Right forelimb (tissue), 1 donor: ENCODE measurements at regions not wholly inside any gene's neighbourhood (a gene's known extent, or its start where the extent isn't known, plus 50 kb on each side); places are given as distances from the start of the nearest gene placed in this dataset.
A peak's percentile ranks its signal among the peaks of the same experiment; 100 is the strongest.

Experiments
- DNase-seq: peaks from one replicate; pipeline ENCODE4 v3.0.0-alpha.2; 2018

DNA sequence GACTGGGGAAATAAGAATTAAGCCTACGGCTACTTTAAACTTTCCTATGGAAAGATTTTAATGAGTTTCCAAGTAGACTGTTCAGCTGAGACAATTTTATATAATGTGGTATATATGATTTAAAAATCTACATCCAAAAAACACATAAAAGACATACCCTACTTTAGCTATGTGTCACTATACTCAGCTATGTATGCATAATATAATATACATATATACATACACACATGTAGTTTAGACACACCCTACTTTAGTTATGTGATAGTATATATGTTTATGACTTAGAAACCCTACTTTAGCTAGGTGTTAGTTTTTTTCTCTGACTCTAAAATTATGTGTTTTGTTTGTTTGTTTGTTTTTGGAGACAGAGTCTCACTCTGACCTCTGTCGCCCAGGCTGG, 100.5 kb upstream of the DAB2 start:
- no peak for DNase-seq

DNA sequence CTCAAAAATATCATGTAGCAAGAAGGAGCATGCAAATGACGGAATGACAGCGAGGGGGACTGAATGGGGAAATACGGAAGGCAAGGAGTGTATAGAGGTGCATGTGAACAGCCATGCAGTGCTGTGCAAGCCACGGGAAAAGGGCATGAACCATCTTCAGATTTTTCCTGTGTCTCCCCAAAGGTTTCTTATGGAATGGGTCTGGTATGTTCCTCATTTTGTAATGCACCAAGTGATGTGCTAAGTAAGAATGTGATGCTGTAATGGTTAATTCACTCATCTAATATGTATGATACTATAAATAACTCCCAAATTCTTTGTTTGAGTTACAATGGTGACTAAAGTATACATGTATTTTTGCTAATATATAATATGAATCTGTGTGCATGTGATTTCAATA, 99.0 kb upstream of the DAB2 start:
- DNase-seq, result no peak

DNA sequence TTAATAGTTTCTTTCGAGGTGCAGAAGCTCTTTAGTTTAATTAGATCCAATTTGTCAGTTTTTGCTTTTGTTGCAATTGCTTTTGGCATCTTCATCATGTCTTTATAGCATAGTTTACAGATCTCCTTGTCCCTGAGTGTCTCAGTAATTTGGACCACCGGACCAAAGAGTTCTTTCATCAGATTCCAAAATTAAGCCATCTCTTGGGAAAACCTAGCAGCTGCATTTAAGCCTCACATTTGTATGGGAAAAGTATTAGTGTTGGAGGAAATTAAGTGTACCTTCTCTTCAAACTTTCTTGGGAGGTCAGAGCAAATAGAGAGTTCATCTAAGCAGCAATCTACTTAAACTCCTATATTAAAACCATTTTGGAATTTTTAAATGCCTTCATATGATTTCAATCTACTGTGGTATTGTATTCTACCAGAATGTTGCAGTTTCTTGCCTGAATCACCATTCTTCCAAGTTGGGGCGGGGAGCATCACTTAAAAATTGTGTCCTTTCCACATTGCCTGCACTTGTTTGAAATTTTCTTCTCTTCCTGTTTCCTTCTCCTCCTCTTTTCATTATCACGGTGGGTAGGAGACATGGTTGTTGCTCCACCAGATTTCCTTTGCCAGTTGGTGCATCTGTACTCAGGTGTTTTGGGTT, 97.3 kb upstream of the DAB2 start:
- no peak for DNase-seq

DNA sequence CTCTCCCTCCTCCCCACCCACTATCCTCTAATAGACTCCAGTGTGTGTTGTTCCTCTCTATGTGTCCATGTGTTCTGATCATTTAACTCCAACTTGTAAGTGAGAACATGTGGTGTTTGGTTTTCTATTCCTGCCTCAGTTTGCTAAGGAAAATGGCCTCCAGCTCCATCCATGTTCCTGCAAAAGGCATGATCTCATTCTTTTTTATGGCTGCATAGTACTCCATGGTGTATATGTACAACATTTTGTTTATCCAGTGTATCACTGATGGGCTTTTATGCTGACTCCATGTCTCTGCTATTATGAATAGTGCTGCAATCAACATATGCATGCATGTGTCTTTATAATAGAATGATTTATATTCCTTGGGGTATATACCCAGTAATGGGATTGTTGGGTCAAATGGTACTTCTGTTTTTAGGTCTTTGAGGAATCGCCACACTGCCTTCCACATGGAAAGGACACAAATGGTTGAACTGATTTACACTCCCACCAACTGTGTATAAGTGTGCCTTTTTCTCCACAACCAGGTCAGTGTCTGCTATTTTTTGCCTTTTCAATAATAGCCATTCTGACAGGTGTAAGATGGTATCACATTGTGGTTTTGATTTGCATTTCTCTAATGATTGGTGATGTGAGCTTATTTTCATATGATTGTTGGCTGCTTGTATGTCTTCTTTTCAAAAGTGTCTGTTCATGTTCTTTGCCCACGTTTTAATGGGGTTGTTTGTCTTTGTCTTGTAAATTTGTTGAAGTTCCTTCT, 96.5 kb upstream of the DAB2 start:
- DNase-seq, result no peak

DNA sequence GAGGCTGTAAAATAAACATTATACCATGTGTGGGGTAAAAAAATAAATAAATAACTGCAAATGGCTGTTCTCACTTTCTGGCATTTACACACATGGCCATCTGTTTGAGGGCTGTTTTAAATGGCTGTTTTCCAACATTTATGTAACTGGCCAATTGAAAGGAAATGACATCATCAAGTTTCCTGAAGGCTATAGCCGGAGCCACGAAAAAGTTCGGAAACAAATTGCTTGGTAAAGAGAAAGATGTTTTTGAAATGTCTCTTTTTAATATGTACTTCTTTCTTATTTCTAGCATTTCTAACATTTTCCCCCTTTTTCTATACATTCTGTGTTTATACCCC, 95.4 kb upstream of the DAB2 start:
- DNase-seq, result no peak

DNA sequence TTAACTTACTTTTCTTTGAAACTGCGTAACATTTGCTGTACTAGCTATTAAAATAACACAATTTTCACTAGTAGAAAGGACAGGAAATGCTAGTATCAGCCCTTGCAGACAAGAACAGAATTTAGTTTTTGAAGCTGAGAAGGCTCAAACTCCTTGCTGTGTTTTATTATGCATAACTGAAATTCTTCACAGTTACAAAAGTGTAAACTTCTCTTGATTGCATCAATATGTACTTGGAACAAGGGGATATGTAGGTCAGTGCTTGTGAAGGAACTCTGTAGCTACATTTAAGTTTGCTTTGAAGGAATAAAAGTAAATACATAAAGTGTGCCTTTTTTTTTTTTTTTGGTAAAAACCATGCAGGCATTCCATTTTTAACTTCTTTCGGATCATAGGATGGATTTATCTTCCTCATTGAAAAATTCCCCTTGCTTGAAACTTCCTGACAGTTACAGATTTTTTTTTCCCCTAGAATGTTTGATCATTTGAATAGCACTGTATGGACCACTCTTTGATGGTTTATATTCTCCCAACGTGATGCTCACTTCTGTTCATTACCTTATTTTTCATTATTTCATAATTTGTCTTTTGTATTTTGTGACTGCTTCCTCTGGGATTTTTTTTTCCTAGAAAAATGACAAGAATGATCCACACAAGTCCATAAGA, 94.9 kb upstream of the DAB2 start:
- no peak for DNase-seq

DNA sequence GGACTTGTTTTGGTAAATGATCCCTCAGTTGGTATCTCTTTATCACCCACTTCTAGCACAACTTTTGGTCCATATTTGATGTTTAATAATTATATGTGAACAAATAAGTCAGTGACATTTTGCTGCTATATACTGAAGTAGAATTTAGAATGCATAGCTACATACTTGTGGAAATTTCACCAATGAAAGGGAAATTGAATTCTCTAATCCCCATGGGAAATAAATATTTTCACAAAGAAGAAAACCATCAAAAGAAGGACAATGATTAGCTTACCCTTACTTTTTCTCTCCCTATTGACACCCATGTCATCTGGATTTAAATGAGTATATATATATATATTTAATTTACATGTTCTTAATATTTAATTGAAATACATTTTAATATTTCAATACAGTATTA, 94.3 kb upstream of the DAB2 start:
- DNase-seq, result no peak

DNA sequence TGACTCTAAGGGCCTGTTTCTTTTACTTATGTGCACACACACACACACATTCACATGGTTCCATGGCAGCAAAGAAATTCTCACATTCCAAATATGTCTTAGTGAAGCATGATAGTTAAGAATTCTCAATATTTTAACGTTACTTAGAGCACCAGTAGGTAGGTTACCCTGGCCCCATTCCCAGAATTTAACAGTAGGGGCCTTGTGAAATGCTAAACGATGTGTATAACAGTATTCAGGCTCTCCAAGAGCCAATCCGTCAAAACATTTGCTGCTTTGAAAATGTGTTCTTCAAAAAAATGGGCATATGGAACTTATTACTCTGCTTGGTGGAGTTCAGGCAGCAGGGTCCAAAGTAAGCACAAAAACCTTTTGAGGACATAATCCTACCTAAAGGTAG, 93.7 kb upstream of the DAB2 start:
- no peak for DNase-seq

DNA sequence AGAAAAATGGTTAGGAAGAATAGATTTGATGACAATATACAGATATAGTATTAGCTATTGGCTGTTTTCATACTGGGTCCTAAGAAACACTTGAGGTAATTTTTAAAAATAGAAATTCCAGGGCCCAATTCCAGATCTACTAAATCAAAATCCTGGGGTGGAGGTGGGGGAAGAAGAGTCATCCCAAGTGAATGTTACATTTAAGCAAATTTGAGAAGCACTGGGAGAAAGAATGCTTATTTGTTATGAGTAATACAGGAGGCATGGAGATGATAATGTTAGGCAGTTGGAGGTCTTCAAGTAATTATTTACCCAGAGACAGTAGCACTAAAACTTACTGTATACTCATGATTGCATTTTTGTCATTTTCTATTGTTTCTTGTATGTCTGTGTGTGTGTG, 93.0 kb upstream of the DAB2 start:
- no peak for DNase-seq

DNA sequence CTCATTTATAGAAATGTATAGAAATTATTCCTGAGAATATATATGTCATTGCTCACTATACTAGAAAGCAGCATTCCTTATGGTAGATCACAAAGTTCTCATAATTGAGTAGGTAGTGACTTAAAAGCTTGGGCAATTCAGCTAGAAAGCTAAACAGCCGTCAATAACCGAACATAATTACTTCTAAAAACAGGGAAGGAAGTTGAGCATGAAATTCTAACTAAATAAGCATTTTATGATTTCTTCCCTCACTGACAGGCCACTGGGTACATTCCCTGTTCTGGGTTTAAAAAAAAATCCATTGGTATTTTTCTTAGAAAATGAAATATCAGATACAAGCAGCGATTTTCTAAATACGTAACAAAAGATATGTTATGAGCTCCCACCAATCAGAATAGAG, 91.1 kb upstream of the DAB2 start:
- DNase-seq, result no peak

DNA sequence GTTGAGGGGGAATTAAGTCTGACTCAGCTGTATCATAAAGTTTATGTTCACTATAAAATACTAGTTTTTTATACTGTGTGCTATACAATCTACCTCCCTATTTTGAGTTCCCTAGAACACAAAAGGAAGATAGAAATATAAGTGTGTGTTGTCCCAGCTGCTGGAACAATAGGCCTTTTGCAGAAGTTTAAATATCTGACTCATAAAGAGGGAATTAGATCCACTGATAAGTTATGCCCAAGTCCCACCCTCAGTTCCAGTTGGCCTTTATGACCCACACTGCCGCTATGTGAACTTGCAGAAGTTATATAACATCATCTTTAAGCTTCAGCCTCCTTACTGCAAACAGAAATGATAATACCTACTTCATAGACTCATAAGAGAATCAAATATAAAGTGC, 88.5 kb upstream of the DAB2 start:
- no peak for DNase-seq

DNA sequence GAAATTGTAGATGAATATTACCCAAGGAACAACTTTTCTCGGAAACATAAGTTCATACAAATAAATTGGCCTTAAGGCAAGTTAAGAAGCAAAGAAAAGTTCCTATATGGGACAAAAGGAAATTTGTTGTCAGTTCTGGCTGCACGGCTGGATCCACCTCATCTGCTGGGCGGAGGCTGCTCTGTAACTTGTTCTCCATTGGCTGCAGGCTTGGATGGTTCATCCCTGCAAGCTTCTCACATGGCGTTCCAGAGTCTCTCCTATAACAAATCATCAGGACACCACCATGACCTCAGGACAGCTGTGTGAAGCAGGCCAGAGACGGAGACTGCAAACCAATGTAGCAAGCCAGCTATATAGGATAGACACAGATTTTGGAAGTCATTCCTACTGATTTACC, 81.4 kb upstream of the DAB2 start:
- DNase-seq, result peak; percentile 68

DNA sequence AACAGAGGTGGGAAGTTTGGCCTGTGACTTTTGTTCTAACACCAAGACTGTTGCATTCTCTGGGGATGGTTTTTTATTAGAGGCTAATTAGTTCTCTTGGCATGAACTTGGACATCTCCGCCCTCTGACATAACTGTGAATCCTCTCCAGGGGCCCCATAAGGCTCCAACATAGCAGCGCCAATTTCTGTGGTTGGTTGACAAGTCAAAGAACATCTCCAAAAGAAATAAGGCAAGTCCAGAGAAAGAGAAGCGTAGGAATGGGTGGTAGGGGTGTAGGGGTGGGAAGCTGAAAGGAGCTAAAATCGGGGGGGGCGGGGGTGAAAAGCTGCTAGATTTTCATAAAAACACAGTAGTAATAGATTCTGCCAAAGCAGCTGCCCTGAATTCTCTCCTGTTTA, 81.0 kb upstream of the DAB2 start:
- DNase-seq, result peak; percentile 61

DNA sequence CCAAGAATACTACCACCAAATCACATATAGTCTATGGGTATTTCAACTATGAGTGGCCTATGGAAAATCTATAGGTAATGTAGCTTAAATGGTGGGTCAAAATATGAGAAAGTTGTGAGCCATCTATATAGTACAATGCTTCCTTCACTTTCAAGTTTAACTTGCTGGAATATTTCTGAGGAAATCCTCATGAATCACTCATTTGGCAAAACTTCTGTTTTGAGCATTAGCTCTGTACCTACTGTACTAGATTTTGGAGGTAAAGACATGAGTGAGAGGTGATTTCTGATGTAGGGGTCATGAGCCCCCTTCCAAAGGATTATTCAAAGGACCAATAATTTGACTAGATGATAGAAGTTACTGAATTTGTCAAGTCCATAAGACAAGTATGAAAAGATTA, 80.6 kb upstream of the DAB2 start:
- DNase-seq, result no peak

DNA sequence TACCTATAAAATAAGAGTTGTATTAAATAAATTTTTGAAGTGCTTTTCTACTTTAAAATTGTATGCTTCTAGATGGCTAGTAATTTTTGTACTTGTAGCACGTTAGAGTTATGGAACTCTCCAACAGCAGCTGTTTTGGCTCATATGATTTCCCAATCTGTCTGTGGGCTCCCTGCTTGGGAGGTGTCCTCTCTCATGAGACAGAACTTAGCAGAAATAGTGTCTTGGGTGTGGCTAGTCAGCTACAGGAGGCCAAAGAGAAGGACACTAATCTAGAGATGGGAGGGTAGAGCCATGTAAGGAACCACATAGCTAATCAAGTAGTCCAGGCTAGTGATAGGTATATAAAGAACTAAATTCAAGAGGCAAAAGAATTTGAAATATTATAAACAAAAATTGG, 78.4 kb upstream of the DAB2 start:
- DNase-seq, result no peak

DNA sequence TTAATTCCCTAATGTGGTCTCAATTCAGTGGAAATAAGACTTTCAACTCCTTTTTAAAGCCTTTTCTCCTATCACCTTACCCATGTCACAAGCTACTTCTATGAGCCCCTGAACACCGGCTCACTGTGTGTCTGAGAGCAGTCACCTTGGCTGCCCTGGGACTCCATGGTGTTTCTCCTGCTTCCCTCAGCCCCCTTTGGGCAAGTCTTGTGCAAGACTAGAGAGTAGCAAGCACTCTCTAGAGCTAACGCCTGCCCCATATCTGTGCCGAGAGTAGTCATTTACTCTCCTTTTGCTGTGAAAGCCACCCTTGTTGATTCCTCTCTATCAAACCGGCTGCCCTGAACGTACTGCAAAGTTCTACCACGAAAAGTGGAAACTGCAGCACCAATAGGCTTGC, 77.9 kb upstream of the DAB2 start:
- DNase-seq, result no peak

DNA sequence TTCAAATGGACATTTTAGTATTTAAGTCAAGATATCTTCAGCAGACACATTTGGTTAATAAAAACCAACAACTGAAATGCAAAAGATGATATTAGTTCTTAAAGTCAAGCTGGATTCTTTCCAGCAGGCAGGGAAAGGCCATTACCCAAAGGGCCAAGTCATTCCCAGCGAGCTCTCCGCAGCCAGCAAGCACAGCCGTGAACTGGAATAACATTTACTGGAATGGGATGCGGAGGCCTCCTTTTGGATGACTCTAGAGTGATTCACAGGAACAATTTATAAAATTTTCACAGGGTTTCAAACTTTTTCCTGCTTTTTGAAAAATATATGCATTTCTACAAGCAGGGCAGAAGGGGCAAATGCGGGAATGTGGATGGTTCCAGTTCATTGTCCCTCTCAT, 76.6 kb upstream of the DAB2 start:
- DNase-seq, result peak; percentile 74

DNA sequence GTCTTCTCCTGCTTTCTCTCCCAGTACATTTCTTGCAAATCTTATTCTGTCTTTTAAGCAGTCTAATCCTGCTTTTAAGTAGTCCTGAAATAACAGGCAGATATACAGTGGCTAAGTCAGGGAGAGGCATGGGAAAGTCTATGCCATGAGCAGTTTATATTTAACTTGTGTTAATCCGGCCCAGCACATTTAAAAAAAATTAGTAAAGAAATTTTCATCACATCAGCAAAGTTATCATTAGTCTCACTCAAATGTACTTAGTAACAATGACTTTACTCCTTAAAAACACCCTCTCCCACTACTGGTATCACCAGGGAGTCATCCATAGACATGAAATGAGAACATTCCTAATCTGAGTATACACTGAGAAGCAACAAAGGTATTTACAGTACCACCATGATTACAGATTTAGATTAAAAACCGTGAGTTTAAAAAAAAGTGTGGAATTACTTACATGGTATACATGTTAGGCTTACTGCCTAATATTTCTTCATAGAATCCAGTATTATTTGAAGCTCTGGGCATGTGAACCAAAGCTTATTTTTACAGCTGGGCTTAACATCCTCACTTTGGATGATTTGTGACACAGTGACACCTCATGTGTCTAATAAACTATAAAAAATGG, 75.9 kb upstream of the DAB2 start:
- DNase-seq, result no peak

DNA sequence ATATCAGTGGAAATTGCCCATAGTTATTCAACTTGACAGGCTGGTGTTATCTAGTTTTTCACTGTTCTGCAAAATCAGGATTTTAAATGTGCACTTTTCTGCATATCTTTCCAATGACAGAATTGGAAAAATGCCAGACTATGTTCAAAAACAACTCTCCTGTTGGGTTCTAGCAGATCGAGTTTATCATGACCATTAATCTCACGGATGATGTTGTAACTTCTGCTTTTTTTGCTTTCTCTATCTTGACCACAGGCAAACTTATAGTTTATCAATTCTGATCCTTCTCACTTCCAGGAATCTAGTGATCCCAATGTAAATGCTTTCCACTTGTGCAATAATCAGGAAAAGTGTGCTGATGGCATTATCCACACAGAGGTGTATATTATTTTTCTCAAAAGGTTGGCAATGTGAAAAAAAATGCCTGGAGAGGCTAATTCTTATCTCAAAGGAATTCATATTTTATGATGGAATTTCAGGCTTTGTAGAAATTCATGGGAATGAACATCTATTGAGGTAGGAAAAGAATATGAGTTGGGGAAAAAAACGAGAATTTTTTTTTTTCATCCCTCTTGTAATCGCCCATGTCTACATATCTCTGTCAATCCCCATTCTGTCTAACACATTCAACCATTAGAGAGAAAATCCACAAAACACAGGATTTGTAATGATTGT, 73.6 kb upstream of the DAB2 start:
- DNase-seq, result no peak

DNA sequence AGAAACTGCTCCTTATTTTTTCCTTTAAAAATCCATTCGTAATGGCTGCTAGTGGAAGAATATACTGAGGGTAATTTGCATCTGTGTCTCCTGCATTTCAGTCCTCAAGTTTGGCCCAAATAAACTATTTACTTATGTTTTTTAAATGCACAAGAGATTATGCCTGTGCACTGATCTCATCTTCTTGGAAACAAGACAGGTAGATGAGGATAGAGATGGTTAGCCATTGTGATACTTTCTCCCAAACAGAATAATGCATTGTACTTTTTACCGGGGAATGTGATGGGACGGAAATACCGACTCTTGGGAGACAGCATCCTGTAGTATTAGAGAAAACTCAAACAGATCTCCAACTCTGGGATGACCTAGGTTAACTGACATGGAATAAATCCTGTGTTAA, 72.5 kb upstream of the DAB2 start:
- no peak for DNase-seq

DNA sequence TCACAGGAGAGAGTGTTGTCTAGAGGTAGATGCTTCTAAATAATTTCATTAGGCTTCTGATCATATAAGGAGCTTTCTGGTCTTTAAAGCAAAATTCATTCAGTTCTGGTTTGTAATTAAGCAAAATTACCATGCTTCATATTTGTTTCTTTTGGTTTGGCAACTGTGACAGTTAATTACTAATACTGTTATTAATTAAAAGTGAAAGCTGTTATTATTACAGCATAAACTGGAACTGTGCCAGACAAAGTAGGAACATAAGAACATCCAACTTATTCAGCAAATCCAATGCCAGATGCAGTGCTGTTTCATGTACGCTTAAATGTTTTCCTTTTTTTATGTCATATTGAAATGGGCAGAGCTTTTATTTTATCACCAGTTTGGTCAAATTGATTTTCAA, 70.4 kb upstream of the DAB2 start:
- DNase-seq, result no peak

DNA sequence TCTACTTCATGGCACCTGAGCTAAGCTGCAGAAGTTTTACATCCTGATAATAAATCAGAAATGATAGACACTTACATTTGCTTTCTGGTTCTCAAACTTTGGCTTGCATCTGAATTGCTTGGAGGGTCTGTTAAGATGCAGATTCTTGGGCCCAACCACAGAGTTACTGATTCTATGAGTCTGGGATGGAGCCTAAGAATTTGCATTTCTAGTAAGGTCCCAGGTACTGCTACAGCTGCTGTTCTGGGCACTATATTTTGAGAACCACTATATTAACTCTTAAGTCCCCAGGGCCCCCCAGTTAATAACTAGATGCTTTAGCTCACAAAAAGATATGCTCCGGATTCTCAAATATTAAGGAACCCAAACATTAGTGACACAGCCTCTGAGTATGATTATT, 69.8 kb upstream of the DAB2 start:
- DNase-seq, result no peak

DNA sequence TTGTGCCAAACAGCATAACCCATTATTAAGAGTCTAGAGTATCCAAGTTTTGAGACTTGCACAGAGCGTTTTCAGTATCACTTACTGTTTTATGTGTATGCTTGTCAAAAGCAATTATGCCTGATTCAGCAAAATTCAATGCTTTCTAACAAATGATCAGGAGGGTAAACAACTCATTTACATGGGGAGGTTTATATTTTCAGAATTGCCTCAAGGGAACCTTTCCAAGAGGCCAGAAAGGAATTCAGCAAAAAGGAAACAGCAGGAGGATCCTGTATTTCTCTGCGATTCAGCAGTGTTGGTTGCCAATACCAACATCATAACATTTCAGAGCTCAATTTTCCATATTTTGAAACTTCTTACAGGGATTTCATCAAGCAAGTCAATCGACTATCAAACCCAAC, 69.3 kb upstream of the DAB2 start:
- DNase-seq, result no peak

DNA sequence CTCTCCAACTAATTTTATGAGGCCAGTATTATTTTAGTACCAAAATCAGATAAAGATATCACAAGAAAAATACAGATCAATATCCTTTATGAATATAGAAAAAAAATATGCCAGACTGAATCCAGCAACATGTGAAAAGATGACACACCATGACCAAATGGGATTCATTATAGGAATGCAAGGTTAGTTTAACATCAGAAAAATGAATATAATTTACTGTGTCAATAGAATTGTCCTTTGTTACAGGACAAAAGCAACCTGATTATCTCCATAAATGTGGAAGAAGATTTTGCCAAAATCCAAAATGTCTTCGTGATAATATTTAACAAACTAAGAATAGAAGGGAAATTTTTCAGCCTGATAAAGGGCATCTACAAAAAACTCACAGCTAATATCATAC, 66.4 kb upstream of the DAB2 start:
- DNase-seq, result no peak
